MV-4-11 (cell line): ENCODE measurements at regions not wholly inside any gene's neighbourhood (a gene's known extent, or its start where the extent isn't known, plus 50 kb on each side); places are given as distances from the start of the nearest gene placed in this dataset.

Experiments
- DNase-seq: peaks from one replicate; lab custom pipeline; 2025; lab: John Stamatoyannopoulos, UW

- DNase-seq: no peak
Observed at GRCh38 chr12:58268069-58268468, 326.7 kb downstream of the ATP23 start.

GRCh38 chr12:58269476-58269875, 328.1 kb downstream of the ATP23 start:
- DNase-seq: no peak

GRCh38 chr12:58270966-58271705, 329.8 kb downstream of the ATP23 start:
- no peak for DNase-seq

- DNase-seq: no peak
Observed at GRCh38 chr12:58272461-58272860, 331.1 kb downstream of the ATP23 start.

GRCh38 chr12:58277231-58277630, 335.9 kb downstream of the ATP23 start:
- no peak for DNase-seq

GRCh38 chr12:58283553-58283952, 342.2 kb downstream of the ATP23 start:
- no peak for DNase-seq

GRCh38 chr12:58285551-58285950, 344.2 kb downstream of the ATP23 start:
- DNase-seq: no peak

- DNase-seq: no peak
Observed at GRCh38 chr12:58286353-58286752, 345.0 kb downstream of the ATP23 start.

- no peak for DNase-seq
Observed at GRCh38 chr12:58288190-58288589, 346.8 kb downstream of the ATP23 start.

- DNase-seq: no peak
Observed at GRCh38 chr12:58291106-58291505, 349.7 kb downstream of the ATP23 start.

GRCh38 chr12:58293308-58293982, 352.1 kb downstream of the ATP23 start:
- DNase-seq: no peak

GRCh38 chr12:58295268-58295667, 353.9 kb downstream of the ATP23 start:
- no peak for DNase-seq

GRCh38 chr12:58296863-58297262, 355.5 kb downstream of the ATP23 start:
- no peak for DNase-seq

GRCh38 chr12:58298803-58299202, 357.4 kb downstream of the ATP23 start:
- DNase-seq: no peak

GRCh38 chr12:58299371-58299770, 358.0 kb downstream of the ATP23 start:
- no peak for DNase-seq

- no peak for DNase-seq
Observed at GRCh38 chr12:58301038-58301729, 359.8 kb downstream of the ATP23 start.

- no peak for DNase-seq
Observed at GRCh38 chr12:58301730-58302122, 360.4 kb downstream of the ATP23 start.

- no peak for DNase-seq
Observed at GRCh38 chr12:58302487-58303011, 361.2 kb downstream of the ATP23 start.

GRCh38 chr12:58306266-58307000, 365.1 kb downstream of the ATP23 start:
- no peak for DNase-seq

GRCh38 chr12:58309806-58310205, 368.4 kb downstream of the ATP23 start:
- no peak for DNase-seq

- DNase-seq: no peak
Observed at GRCh38 chr12:58310368-58310767, 369.0 kb downstream of the ATP23 start.
